Lung (tissue), 11 donors: ENCODE measurements at regions not wholly inside any gene's neighbourhood (a gene's known extent, or its start where the extent isn't known, plus 50 kb on each side); places are given as distances from the start of the nearest gene placed in this dataset.

ENCODE experiments used
- ATAC-seq: fragments of 200-7000 bp; cut with Tn5 transposase; one replicate; pipeline ENCODE4 v1.9.1; 2020; ENCODE audit warnings: moderate number of reproducible peaks; ENCODE audit not compliant: insufficient read depth, low FRiP score
- DNase-seq, 3 donors: peaks; one replicate each; pipeline ENCODE4 v3.0.0-alpha.2; 2013 to 2017
- H3K27ac ChIP-seq, 2 donors: one replicate each; pipeline ENCODE4 v1.5.1; 2013; ENCODE audit warnings: mild to moderate bottlenecking in 2 of 2, moderate library complexity in 2 of 2, control low read depth in 1 of 2, inconsistent platforms in 1 of 2, low read depth in 1 of 2, low read length in 1 of 2
- H3K27me3 ChIP-seq, 3 donors: one replicate each; pipeline ENCODE4 v1.5.1; 2013; ENCODE audit warnings: low read length in 2 of 3; ENCODE audit not compliant: control insufficient read depth in 3 of 3, insufficient read depth in 3 of 3
- H3K36me3 ChIP-seq, 4 donors: one replicate each; pipeline ENCODE4 v1.5.1; 2013; ENCODE audit warnings: low read length in 4 of 4, mild to moderate bottlenecking in 1 of 4, moderate library complexity in 1 of 4; ENCODE audit not compliant: control insufficient read depth in 4 of 4, insufficient read depth in 4 of 4
- H3K4me1 ChIP-seq, 5 donors: one replicate each; pipeline ENCODE4 v1.5.1; 2013; ENCODE audit warnings: low read length in 5 of 5, mild to moderate bottlenecking in 2 of 5, moderate library complexity in 1 of 5; ENCODE audit not compliant: control insufficient read depth in 5 of 5, insufficient read depth in 5 of 5
- H3K4me3 ChIP-seq: one replicate; pipeline ENCODE4 v1.5.1; 2013; ENCODE audit warnings: mild to moderate bottlenecking, control low read depth, moderate library complexity
- H3K9ac ChIP-seq, 2 donors: one replicate each; pipeline ENCODE4 v1.5.1; 2013; ENCODE audit warnings: low read length in 2 of 2, control low read depth in 1 of 2; ENCODE audit not compliant: insufficient read depth in 1 of 2
- H3K9me3 ChIP-seq, 4 donors: one replicate each; pipeline ENCODE4 v1.5.1; 2013; ENCODE audit warnings: low read length in 3 of 4, mild to moderate bottlenecking in 1 of 4, moderate library complexity in 1 of 4; ENCODE audit not compliant: control insufficient read depth in 4 of 4, insufficient read depth in 3 of 4
- WGBS, 2 donors: extraction: QIAGEN DNeasy Blood & Tissue Kit; methylation state at CpG; one replicate each; pipeline ENCODE4 v1.1.7; 2013; 5-methylcytosine and 5-hydroxymethylcytosine counted together
- TF ChIP-seq, protein P1 (sequence below): IDR thresholded peaks from 2 replicates; pipeline ENCODE4 v1.5.1; 2012; ENCODE audit warnings: mild to moderate bottlenecking; ENCODE audit errors: control extremely low read depth, extremely low read depth
- donor health status: control.
- donor health status: control.
- donor health status: Bipolar disorder and iron deficiency.
- donor health status: healthy.
- donor health status: DM: yes; HTN: yes; CAD: no.

DNA sequence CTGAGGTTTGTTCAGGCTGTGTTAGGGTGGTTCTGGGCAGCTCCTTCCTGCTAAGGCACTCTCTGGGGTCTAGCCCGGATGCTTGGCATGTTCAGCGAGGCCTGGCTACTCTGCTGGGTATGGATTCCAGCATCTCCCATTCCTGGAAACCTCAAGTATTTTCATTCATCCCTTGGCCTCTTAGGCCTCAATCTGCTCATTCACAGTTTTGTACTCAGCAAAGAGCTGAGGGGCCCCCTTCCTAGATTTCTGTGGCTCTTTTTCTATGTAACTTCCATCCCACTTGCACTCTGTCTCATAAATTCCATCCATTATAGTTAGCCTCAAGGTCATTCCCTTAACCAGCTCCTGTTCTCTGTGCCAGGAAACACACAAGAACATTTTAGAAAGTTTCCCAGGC, 798.8 kb upstream of the HS6ST1 start:
- TF ChIP-seq, protein P1, sequence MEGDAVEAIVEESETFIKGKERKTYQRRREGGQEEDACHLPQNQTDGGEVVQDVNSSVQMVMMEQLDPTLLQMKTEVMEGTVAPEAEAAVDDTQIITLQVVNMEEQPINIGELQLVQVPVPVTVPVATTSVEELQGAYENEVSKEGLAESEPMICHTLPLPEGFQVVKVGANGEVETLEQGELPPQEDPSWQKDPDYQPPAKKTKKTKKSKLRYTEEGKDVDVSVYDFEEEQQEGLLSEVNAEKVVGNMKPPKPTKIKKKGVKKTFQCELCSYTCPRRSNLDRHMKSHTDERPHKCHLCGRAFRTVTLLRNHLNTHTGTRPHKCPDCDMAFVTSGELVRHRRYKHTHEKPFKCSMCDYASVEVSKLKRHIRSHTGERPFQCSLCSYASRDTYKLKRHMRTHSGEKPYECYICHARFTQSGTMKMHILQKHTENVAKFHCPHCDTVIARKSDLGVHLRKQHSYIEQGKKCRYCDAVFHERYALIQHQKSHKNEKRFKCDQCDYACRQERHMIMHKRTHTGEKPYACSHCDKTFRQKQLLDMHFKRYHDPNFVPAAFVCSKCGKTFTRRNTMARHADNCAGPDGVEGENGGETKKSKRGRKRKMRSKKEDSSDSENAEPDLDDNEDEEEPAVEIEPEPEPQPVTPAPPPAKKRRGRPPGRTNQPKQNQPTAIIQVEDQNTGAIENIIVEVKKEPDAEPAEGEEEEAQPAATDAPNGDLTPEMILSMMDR, result no peak
- WGBS, 2 donors, result 78 to 81% methylated on average over 2 of the region's 2 CpGs
- no peaks in the 10 kb centered on the region for H3K36me3 ChIP-seq
- H3K4me3 ChIP-seq, result no peak overlapping the region
- no peak for DNase-seq
- ATAC-seq, result no peak
- H3K9ac ChIP-seq, result no peak overlapping the region
- H3K4me1 ChIP-seq, result no peaks in the 10 kb centered on the region
- H3K27me3 ChIP-seq, result no peaks in the 10 kb centered on the region
- no peaks in the 10 kb centered on the region for H3K9me3 ChIP-seq
- H3K27ac ChIP-seq, result no peak overlapping the region

DNA sequence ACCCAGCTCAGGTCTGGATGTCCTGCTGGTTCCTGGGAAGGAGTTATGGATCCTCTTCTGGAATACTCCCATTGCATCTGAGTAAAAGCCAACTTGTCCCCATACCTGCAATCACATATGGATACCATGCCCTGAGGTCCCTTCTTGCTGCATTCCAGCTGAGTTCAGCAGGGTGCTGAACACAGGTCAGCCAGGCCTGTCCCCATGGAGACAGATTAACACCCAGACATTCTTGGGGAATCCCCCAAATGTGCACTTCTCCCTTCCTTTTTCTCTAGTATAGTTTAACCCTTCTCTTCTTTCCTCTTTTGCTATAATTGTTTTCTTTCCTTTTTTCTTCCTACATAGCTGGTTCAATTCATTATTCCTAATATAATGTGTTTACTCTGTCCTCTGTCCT, 799.6 kb upstream of the HS6ST1 start:
- ATAC-seq (no peak), DNase-seq (no peak)
- no peak overlapping the region for H3K27ac ChIP-seq
- no peaks in the 10 kb centered on the region for H3K9me3 ChIP-seq
- no peaks in the 10 kb centered on the region for H3K36me3 ChIP-seq
- H3K27me3 ChIP-seq, result no peaks in the 10 kb centered on the region
- H3K4me1 ChIP-seq, result no peaks in the 10 kb centered on the region
- H3K9ac ChIP-seq, result no peak overlapping the region
- TF ChIP-seq, protein P1, result no peak
- no peak overlapping the region for H3K4me3 ChIP-seq

DNA sequence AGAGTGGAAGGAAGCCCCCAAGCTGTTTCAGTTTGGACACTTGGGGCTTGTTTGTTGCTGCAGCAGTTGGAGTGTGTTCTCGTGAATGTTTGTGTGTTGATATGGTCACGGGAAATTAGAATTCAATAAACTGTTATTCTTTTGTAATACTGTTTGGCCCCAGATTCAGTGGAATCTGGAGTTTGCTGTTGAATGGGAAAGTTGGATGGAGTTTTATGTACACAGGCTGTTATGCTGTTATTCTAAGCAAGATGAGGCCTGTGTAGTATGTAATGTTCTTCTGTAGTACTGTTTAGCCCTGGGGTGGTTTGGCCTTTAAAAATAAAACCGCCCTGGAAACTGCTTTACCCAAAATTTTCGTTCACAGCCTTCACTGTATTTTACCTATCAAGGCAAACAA, 810.4 kb upstream of the HS6ST1 start:
- ATAC-seq, result no peak
- WGBS, 2 donors, result 64 to 82% methylated on average over 4 of the region's 4 CpGs
- no peak overlapping the region for H3K9ac ChIP-seq
- H3K9me3 ChIP-seq, result no peaks in the 10 kb centered on the region
- TF ChIP-seq, protein P1, result no peak
- no peak overlapping the region for H3K27ac ChIP-seq
- peak in 1 of 3 donors; percentile 16 for DNase-seq
- no peak overlapping the region for H3K4me3 ChIP-seq
- H3K36me3 ChIP-seq, result no peaks in the 10 kb centered on the region
- no peaks in the 10 kb centered on the region for H3K4me1 ChIP-seq
- H3K27me3 ChIP-seq, result no peaks in the 10 kb centered on the region
